ENCODE measurements at regions not wholly inside any gene's neighbourhood (a gene's known extent, or its start where the extent isn't known, plus 50 kb on each side); places are given as distances from the start of the nearest gene placed in this dataset.

DNA sequence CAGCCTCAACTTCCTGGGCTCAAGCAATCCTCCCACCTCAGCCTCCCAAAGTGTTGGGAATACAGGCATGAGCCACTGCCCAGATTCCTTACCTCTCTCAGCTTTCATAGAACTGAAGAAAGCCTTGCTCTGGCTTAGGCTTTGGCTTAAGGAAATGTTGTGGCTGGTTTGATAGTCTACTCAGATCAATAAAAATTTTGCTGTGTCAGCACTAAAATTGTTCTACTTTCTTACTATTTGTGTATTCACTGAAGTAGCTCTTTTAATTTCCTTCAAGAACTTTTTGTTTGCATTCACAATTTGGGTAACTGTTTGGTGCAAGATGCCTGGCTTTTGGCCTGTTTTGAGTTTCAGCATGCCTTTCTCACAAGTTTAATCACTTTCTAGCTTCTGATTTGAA, 634.0 kb upstream of the FSHR start:
- H3K4me3 ChIP-seq (ENCODE audit: low read depth, low read length), result no peak overlapping the region
- TF ChIP-seq, protein P1, sequence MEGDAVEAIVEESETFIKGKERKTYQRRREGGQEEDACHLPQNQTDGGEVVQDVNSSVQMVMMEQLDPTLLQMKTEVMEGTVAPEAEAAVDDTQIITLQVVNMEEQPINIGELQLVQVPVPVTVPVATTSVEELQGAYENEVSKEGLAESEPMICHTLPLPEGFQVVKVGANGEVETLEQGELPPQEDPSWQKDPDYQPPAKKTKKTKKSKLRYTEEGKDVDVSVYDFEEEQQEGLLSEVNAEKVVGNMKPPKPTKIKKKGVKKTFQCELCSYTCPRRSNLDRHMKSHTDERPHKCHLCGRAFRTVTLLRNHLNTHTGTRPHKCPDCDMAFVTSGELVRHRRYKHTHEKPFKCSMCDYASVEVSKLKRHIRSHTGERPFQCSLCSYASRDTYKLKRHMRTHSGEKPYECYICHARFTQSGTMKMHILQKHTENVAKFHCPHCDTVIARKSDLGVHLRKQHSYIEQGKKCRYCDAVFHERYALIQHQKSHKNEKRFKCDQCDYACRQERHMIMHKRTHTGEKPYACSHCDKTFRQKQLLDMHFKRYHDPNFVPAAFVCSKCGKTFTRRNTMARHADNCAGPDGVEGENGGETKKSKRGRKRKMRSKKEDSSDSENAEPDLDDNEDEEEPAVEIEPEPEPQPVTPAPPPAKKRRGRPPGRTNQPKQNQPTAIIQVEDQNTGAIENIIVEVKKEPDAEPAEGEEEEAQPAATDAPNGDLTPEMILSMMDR (IDR thresholded peaks at IDR 0.05; ENCODE audit: insufficient read depth, low read depth, low read length), result no peak
- DNase-seq (ENCODE audit: low read depth), result no peak

DNA sequence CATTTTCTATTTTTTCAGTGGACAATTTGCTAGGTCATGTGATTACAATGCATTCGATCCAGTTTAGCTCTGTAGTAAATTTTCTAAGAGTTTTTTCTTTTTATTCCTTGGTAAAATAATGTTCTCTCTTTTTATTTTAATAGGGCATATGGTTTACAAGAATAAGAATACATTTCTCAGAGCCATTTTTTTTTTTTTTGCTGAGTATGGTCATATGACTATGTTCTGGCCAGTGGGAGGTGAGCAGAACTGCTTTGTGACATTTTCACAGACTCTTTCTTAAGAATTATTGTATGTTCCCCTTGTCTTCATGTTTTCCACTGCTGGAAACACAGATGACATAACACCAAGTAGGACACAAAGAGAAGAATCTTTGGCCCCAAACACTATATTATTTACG, 626.6 kb upstream of the FSHR start:
- DNase-seq (ENCODE audit: low read depth), result no peak
- TF ChIP-seq, protein P1 (IDR thresholded peaks at IDR 0.05; ENCODE audit: insufficient read depth, low read depth, low read length), result no peak

DNA sequence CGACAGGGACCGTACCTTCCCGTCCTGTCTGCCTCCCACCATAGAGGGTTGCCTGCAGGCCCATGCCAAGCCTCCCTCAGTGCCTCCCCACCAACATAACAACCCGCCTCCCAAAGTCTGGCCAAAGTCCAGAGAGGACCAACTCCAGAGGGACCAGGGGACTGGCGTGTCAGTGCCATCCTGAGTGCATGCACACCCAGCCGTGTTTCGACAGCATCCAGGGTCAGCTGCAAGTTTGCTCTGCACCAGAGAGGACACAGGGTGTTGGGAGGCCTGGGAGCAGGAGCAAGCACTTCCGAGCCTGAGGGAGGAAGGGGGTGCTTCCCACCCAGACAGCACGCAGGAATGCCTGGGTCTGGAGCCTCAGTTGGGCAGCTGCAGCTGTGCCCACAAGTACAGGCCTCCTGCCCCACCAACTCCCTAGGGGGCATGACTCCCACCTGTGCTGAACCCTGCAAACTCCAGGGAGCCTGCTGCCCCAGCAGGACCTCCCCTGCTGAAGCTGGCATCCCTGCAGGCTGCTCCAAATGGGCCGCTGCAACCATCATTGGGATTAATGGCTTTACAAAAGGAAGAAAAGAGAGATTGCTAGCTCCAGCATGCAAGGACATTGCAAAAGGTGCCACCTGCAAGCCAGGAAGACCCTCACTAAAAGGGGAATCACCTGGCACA, 618.1 kb upstream of the FSHR start:
- DNase-seq (ENCODE audit: low read depth), result no peak
- TF ChIP-seq, protein P1 (IDR thresholded peaks at IDR 0.05; ENCODE audit: insufficient read depth, low read depth, low read length), result no peak
- H3K4me3 ChIP-seq (ENCODE audit: low read depth, low read length), result no peak overlapping the region

More for the DNA sequence above, 626.6 kb upstream of the FSHR start:
- H3K4me3 ChIP-seq (ENCODE audit: low read depth, low read length), result no peak overlapping the region

DNA sequence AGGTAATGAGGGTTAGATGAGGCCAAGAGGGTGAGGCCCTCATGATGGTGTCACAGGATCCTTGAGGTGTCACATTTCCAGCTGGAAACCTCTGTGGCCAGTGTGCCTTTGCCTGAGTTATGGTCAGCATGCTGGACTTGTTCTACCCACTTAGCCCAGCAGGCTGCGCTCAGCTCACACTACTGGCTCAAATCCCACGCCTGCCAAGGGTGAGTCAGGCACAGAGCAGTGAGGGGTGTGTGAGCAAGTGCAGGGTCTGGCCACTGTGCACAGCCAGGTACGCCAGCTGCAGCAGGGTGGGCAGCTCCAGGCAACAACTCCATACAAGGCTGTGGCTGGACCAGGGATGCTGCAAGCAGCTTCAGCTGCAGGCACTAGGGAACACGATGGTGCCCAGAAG, 616.6 kb upstream of the FSHR start:
- DNase-seq (ENCODE audit: low read depth), result no peak
- H3K4me3 ChIP-seq (ENCODE audit: low read depth, low read length), result no peak overlapping the region
- TF ChIP-seq, protein P1 (IDR thresholded peaks at IDR 0.05; ENCODE audit: insufficient read depth, low read depth, low read length), result no peak

DNA sequence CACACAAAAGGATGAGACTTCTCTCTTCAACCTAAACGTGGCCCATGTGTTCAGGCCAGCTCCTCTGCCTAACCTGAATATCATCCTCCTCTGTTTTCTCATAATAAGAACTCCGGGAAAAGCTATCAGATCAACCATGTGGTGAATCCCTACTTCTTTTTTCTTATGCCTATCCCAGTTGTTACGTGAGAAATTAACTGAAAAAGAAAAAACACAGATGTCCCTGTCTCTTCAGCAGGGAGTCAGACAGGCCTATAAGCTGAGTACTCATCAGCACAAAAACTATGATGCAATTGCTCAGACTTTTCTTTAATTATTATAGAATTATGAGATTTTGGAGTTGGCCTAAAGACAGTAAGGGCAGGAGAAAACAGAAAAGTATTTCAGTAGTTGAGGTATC, 613.0 kb upstream of the FSHR start:
- TF ChIP-seq, protein P1 (IDR thresholded peaks at IDR 0.05; ENCODE audit: insufficient read depth, low read depth, low read length), result no peak
- H3K4me3 ChIP-seq (ENCODE audit: low read depth, low read length), result no peak overlapping the region
- DNase-seq (ENCODE audit: low read depth), result no peak

DNA sequence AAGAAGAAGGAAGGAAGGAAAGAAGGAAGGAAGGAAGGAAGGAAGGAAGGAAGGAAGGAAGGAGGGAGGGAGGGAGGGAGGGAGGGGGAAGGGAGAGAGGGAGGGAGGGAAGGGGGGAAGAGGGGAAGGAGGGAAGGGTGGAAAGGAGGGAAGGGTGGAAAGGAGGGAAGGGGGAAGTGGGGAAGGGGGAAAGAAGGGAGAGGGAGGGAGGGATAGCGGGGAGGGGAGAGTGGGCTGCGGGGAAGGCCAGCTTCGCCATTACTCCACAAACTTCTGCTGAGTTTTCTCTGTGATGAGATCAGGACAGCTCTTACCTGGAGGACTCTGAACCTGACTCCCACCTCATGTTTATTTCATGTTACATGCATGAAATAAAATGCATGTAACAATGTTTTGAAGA, 601.5 kb upstream of the FSHR start:
- TF ChIP-seq, protein P1 (IDR thresholded peaks at IDR 0.05; ENCODE audit: insufficient read depth, low read depth, low read length), result no peak
- DNase-seq (ENCODE audit: low read depth), result no peak
- H3K4me3 ChIP-seq (ENCODE audit: low read depth, low read length), result no peak overlapping the region

DNA sequence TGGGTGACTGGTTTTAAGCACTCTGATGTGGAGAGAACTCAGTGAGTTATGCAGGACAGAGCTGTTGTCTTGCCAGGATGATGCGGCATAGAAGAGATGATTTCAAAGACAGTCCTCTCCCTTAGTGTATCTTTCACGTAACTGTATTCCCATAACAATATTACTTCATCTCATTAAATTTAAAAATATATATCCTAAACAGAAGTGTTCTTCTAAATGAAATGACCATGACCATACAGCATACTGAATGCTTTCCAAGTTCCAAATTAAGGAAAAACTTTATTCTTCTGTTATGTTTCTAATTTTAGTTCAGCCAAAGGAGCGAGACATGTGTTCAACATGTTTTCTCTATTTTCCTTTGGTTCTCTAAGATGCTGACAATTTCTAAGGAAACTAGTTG, 600.1 kb upstream of the FSHR start:
- DNase-seq (ENCODE audit: low read depth), result no peak
- TF ChIP-seq, protein P1 (IDR thresholded peaks at IDR 0.05; ENCODE audit: insufficient read depth, low read depth, low read length), result no peak
- no peak overlapping the region for H3K4me3 ChIP-seq (ENCODE audit: low read depth, low read length)

Measured in fibroblast of villous mesenchyme (primary cell).